Tibial nerve (tissue), 4 donors: ENCODE measurements at regions not wholly inside any gene's neighbourhood (a gene's known extent, or its start where the extent isn't known, plus 50 kb on each side); places are given as distances from the start of the nearest gene placed in this dataset.

Source experiments
- DNase-seq, 2 donors: peaks; one replicate each; pipeline ENCODE4 v3.0.0-alpha.2; 2019; ENCODE audit warnings: low spot score in 2 of 2
- H3K27ac ChIP-seq, 4 donors: fragments of 200-600 bp; sonication (generic) in 3 of 4; one replicate each; pipeline ENCODE4 v1.5.1; 2017 to 2019; ENCODE audit warnings: mild to moderate bottlenecking in 1 of 4
- H3K27me3 ChIP-seq, 2 donors: fragments of 200-600 bp; sonication (generic) in 1 of 2; one replicate each; pipeline versions ENCODE4 v1.5.1 to v1.6.0; 2017 to 2019
- H3K36me3 ChIP-seq, 3 donors: fragments of 200-600 bp; sonication (generic); one replicate each; pipeline ENCODE4 v1.5.1; 2018 to 2019
- H3K4me1 ChIP-seq, 4 donors: fragments of 200-600 bp; sonication (generic) in 3 of 4; one replicate each; pipeline ENCODE4 v1.5.1; 2017 to 2019
- H3K4me3 ChIP-seq, 4 donors: fragments of 200-600 bp; sonication (generic) in 3 of 4; one replicate each; pipeline ENCODE4 v1.5.1; 2017 to 2019; ENCODE audit warnings: mild to moderate bottlenecking in 1 of 4, moderate library complexity in 1 of 4
- H3K9me3 ChIP-seq, 4 donors: fragments of 200-600 bp; sonication (generic) in 3 of 4; one replicate each; pipeline ENCODE4 v1.5.1; 2017 to 2019
- EP300 ChIP-seq, 2 donors: sonication (generic); formaldehyde crosslinking; IDR thresholded peaks; one replicate each; pipeline ENCODE4 v1.6.1; 2017; ENCODE audit warnings: antibody characterized with exemption in 2 of 2, mild to moderate bottlenecking in 1 of 2
- POLR2A ChIP-seq, 2 donors: fragments of 450-650 bp; IDR thresholded peaks; one replicate each; pipeline ENCODE4 v1.6.1; 2017; ENCODE audit warnings: antibody characterized with exemption in 2 of 2, mild to moderate bottlenecking in 2 of 2, moderate library complexity in 2 of 2
- WGBS, 2 donors: methylation state at CpG; one replicate each; pipeline ENCODE4 v1.1.5; 2018; 5-methylcytosine and 5-hydroxymethylcytosine counted together
- TF ChIP-seq, protein P1 (sequence below), 5 experiments: fragments of 200-600 bp in 3 of 5; fragments of 450-650 bp in 2 of 5; sonication (generic) in 3 of 5; IDR thresholded peaks; one replicate each; pipeline ENCODE4 v1.5.1; 2016 to 2019; ENCODE audit warnings: antibody characterized with exemption in 5 of 5, mild to moderate bottlenecking in 3 of 5, moderate library complexity in 2 of 5

DNA sequence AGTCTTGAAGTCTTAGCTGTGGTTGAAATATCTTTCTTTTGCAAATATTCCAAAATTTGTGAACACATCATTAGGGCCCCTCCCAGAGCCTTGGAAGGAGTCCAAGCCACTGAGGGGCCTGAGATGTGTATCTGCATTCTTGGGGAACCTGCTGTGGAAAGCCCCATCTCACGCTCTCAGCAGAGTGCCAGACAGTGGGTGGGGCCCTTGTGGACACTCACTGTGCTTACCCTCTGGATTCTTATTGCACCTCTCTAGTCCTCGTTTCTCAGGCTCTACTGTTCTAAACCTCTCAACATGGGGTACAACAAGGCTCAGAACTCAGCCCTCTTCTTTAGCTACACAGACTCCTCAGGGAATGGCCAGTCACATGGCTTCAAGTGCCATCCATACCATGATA lies 416.2 kb upstream of the CDH4 start:
- H3K36me3 ChIP-seq = no peaks in the 10 kb centered on the region
- peaks cover 0 to 10% (median 0%) of the 10 kb centered on the region in 4 donors for H3K9me3 ChIP-seq
- H3K4me3 ChIP-seq = no peak overlapping the region
- DNase-seq = no peak
- 71 to 81% methylated on average over 2 of the region's 2 CpGs for WGBS, 2 donors
- no peaks in the 10 kb centered on the region for H3K27me3 ChIP-seq
- H3K27ac ChIP-seq = no peak overlapping the region
- TF ChIP-seq EP300 (IDR thresholded peaks at IDR 0.05) (no peak), POLR2A (IDR thresholded peaks at IDR 0.05) (no peak)
- TF ChIP-seq, protein P1, sequence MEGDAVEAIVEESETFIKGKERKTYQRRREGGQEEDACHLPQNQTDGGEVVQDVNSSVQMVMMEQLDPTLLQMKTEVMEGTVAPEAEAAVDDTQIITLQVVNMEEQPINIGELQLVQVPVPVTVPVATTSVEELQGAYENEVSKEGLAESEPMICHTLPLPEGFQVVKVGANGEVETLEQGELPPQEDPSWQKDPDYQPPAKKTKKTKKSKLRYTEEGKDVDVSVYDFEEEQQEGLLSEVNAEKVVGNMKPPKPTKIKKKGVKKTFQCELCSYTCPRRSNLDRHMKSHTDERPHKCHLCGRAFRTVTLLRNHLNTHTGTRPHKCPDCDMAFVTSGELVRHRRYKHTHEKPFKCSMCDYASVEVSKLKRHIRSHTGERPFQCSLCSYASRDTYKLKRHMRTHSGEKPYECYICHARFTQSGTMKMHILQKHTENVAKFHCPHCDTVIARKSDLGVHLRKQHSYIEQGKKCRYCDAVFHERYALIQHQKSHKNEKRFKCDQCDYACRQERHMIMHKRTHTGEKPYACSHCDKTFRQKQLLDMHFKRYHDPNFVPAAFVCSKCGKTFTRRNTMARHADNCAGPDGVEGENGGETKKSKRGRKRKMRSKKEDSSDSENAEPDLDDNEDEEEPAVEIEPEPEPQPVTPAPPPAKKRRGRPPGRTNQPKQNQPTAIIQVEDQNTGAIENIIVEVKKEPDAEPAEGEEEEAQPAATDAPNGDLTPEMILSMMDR (IDR thresholded peaks at IDR 0.05) = no peak
- H3K4me1 ChIP-seq = peaks cover 0 to 14% (median 0%) of the 10 kb centered on the region in 4 donors

DNA sequence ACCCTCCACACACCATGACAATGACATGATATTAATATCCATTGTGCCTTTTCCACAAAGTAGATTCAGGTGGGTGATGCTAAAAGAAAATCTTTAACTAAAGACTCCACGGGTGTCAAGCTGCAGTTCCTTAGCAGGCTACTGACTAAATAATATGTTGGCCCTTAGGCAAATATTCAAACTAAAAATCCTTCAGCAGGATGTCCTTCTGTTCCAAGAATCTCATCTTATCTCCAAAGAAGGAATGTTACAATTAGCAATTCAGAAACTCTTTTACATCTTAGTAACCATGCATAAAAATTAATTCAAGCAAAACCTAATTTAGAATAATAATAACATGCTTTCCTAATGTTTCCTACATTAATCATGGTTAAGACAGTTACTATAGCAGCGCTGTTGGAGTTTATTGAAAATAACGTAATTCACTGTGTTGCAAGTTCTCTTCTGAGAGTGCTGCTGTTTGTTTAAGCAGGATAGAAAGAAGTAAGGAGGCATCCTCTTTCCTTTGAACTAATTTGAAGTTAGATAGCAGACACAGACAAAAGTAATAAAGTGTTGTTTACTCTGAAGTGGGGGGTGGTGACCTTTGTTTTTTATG lies 414.8 kb upstream of the CDH4 start:
- no peak overlapping the region for H3K27ac ChIP-seq
- 55 to 62% methylated on average over 3 of the region's 3 CpGs for WGBS, 2 donors
- H3K4me3 ChIP-seq = no peak overlapping the region
- TF ChIP-seq EP300 (IDR thresholded peaks at IDR 0.05) (no peak), POLR2A (IDR thresholded peaks at IDR 0.05) (no peak)
- TF ChIP-seq, protein P1 (IDR thresholded peaks at IDR 0.05) = no peak
- no peak for DNase-seq
- no peaks in the 10 kb centered on the region for H3K36me3 ChIP-seq
- H3K9me3 ChIP-seq = no peaks in the 10 kb centered on the region
- peaks cover 0 to 14% (median 0%) of the 10 kb centered on the region in 4 donors for H3K4me1 ChIP-seq
- no peaks in the 10 kb centered on the region for H3K27me3 ChIP-seq

DNA sequence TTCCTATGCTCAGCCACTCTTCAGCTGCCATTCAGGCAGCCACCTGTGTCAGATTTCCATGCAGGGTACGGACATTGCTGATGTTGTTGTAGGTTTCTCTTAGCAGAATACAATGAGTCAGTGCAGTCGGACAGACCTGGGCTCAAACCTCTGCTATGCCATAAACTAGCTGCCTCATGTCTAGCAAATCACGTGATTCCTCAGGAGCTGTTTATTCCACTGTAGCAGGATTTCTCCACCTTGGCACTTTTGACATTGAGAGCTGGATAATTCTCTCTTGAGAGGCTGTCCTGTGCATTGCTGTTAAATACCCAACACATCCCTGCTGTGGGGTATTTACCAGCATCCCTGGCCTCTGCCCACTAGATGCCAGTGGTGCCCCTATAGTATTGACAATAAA lies 413.8 kb upstream of the CDH4 start:
- no peak for DNase-seq
- H3K27ac ChIP-seq = no peak overlapping the region

DNA sequence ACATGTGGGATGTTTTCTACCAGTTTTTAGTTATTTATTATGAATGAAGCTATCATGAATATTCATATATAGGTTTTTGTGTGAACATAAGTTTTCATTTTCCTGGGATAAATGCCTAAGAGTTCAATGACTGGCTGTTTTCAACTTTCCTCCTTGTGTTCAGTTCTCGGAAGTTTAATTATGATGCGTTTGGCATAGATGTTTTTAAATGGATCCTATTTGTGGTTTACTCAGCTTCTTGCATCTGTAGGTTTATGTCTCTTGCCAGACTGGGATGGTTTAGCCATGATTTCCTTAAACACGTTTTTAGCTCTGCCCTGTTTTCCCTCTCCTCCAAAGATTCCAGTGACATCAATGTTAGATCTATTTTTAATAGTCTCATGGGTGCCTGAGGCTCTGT lies 411.1 kb upstream of the CDH4 start:
- Histone ChIP-seq H3K27me3 (no peaks in the 10 kb centered on the region), H3K36me3 (no peaks in the 10 kb centered on the region), H3K9me3 (no peaks in the 10 kb centered on the region), H3K27ac (no peak overlapping the region), H3K4me3 (no peak overlapping the region), H3K4me1 (peaks cover 0 to 11% (median 0%) of the 10 kb centered on the region in 4 donors)
- TF ChIP-seq POLR2A (IDR thresholded peaks at IDR 0.05) (no peak), EP300 (IDR thresholded peaks at IDR 0.05) (no peak)
- TF ChIP-seq, protein P1 (IDR thresholded peaks at IDR 0.05) = no peak
- DNase-seq = no peak
- WGBS, 2 donors = 76 to 80% methylated on average over 3 of the region's 3 CpGs

More for the DNA sequence above, 413.8 kb upstream of the CDH4 start:
- H3K36me3 ChIP-seq = no peaks in the 10 kb centered on the region
- peaks cover 0 to 14% (median 0%) of the 10 kb centered on the region in 4 donors for H3K4me1 ChIP-seq
- no peaks in the 10 kb centered on the region for H3K27me3 ChIP-seq
- TF ChIP-seq EP300 (IDR thresholded peaks at IDR 0.05) = no peak
- TF ChIP-seq POLR2A (IDR thresholded peaks at IDR 0.05) = no peak
- TF ChIP-seq, protein P1 (IDR thresholded peaks at IDR 0.05) = no peak
- no peak overlapping the region for H3K4me3 ChIP-seq
- WGBS, 2 donors = 82 to 84% methylated on average over 3 of the region's 3 CpGs
- H3K9me3 ChIP-seq = no peaks in the 10 kb centered on the region

DNA sequence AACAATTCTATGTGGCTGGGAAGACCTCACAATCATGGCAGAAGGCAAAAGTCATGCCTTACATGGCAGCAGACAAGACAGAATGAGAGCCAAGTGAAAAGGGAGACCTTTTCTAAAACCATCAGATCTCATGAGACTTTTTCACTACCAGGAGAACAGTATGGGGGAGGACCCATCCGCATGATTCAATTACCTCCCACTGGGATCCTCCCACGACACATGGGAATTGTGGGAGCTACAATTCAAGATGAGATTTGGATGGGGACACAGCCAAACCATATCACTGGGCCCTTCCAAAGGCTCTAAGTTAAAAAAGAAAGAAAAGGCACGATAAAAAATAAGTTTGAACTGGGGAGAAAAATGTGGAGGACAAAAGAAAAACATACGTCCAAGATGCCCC lies 406.9 kb upstream of the CDH4 start:
- TF ChIP-seq, protein P1 (IDR thresholded peaks at IDR 0.05) = no peak
- TF ChIP-seq POLR2A (IDR thresholded peaks at IDR 0.05) (no peak), EP300 (IDR thresholded peaks at IDR 0.05) (no peak)
- H3K27ac ChIP-seq = no peak overlapping the region
- no peaks in the 10 kb centered on the region for H3K4me1 ChIP-seq
- H3K36me3 ChIP-seq = no peaks in the 10 kb centered on the region
- WGBS, 2 donors = 77 to 78% methylated on average over 4 of the region's 4 CpGs
- no peak overlapping the region for H3K4me3 ChIP-seq
- H3K9me3 ChIP-seq = no peaks in the 10 kb centered on the region
- no peaks in the 10 kb centered on the region for H3K27me3 ChIP-seq
- DNase-seq = no peak
